ENCODE measurements at regions not wholly inside any gene's neighbourhood (a gene's known extent, or its start where the extent isn't known, plus 50 kb on each side); places are given as distances from the start of the nearest gene placed in this dataset.

DNA sequence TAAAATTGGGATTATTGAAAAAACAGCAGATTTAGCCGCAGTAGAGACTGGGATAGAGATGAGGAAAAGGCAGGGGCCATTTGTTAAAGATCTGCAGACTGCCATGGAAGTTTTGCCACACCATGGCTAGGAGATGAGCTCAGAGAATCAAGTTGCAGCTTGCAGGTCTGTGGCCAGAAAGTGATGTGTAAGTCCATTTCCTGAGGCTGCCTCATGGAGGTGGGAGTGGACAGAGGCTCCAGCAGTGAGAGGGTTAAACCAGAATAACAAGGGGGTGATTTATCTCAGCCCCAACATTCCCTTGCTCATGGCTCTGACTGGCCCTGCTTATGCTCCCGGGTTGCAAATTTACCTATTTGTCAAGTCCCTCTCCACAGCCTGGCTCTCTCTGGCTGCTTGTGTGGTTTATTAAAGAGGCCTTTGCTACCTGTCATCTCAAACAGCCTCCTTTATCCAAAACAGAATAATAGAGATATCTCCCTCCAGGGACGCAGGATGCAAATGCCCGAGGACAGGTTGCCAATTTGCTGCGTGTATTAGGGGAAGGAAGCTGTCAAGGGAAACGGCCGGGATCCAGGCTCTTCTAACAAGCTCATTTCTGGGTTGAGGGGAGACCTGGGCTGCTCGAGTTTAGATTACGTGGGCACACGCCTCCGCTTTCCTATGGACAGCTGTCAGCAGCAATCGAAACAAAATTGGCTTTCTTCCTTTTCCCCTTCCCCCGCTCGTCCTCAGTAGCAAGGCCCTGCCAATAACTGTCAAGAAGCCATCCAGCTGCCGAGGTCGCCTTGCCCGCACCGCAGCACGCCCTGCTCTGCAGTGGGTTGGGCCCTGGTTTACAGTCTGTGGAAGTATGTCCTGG lies 72.8 kb upstream of the PITX1 start:
- H3K79me1 ChIP-seq (ENCODE audit: insufficient read depth, low read depth, low read length, poor library complexity, severe bottlenecking): no peaks in the 10 kb centered on the region
- no peaks in the 10 kb centered on the region for H3K9me3 ChIP-seq (ENCODE audit: control insufficient read depth, low read depth, low read length)
- H3K23ac ChIP-seq (ENCODE audit: insufficient read length, low read depth, low read length): no peak overlapping the region
- no peak overlapping the region for H2AFZ ChIP-seq (ENCODE audit: low read length)
- no peak overlapping the region for H4K8ac ChIP-seq (replicated peaks; ENCODE audit: insufficient read length, low read depth, low read length)
- no peak overlapping the region for H3K56ac ChIP-seq (ENCODE audit: insufficient read length, low read depth, low read length)
- H3K79me2 ChIP-seq (ENCODE audit: insufficient read depth, low read length): no peaks in the 10 kb centered on the region
- DNase-seq: no peak
- no peak overlapping the region for H2BK5ac ChIP-seq (ENCODE audit: insufficient read length, low read length)
- Mint-ChIP-seq H3K27ac (no peak overlapping the region), H3K4me3 (no peak overlapping the region), H3K4me1 (0 out of 4 replicates have a peak, but pooled peaks cover 0 to 2% of the 10 kb centered on the region in 2 experiments), H3K9me3 (peaks cover 0 to 2% of the 10 kb centered on the region in 2 experiments; a peak in 1 of 5 replicates), H3K27me3 (ENCODE audit: low read depth) (peaks cover 32% of the 10 kb centered on the region), H3K36me3 (ENCODE audit: insufficient read depth in 1 of 3, low read depth in 3 of 3) (no peaks in the 10 kb centered on the region; a peak in 1 of 7 replicates)
- TF ChIP-seq, protein P1, sequence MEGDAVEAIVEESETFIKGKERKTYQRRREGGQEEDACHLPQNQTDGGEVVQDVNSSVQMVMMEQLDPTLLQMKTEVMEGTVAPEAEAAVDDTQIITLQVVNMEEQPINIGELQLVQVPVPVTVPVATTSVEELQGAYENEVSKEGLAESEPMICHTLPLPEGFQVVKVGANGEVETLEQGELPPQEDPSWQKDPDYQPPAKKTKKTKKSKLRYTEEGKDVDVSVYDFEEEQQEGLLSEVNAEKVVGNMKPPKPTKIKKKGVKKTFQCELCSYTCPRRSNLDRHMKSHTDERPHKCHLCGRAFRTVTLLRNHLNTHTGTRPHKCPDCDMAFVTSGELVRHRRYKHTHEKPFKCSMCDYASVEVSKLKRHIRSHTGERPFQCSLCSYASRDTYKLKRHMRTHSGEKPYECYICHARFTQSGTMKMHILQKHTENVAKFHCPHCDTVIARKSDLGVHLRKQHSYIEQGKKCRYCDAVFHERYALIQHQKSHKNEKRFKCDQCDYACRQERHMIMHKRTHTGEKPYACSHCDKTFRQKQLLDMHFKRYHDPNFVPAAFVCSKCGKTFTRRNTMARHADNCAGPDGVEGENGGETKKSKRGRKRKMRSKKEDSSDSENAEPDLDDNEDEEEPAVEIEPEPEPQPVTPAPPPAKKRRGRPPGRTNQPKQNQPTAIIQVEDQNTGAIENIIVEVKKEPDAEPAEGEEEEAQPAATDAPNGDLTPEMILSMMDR (conservative IDR thresholded peaks at IDR 0.05): no peak
- no peak overlapping the region for H4K91ac ChIP-seq (ENCODE audit: insufficient read length, low read depth, low read length)
- no peaks in the 10 kb centered on the region for H3K4me1 ChIP-seq (ENCODE audit: insufficient read depth, low read length)
- no peaks in the 10 kb centered on the region for H4K20me1 ChIP-seq (ENCODE audit: control insufficient read depth, insufficient read depth, insufficient read length)
- H3K14ac ChIP-seq (ENCODE audit: insufficient read depth, low read length): no peak overlapping the region
- no peak overlapping the region for H3K9ac ChIP-seq (ENCODE audit: extremely low read depth, insufficient read length, low read length)
- H2BK120ac ChIP-seq (ENCODE audit: low read depth, low read length, poor library complexity, severe bottlenecking): no peak overlapping the region
- no peak overlapping the region for H3K4me2 ChIP-seq (ENCODE audit: insufficient read depth, insufficient read length, low read length)
- no peak overlapping the region for H2AK5ac ChIP-seq (ENCODE audit: insufficient read length, low read length)
- no peak overlapping the region for H2BK12ac ChIP-seq (ENCODE audit: insufficient read length, low read depth, low read length)
- no peaks in the 10 kb centered on the region for H3K23me2 ChIP-seq (ENCODE audit: insufficient read length, low read depth, low read length, poor library complexity, severe bottlenecking)
- H3K18ac ChIP-seq (ENCODE audit: insufficient read length, low read depth, low read length): no peak overlapping the region
- H3K4ac ChIP-seq (ENCODE audit: low read depth, low read length): no peak overlapping the region
- H3T11ph ChIP-seq (ENCODE audit: low read length): no peak overlapping the region
- no peak overlapping the region for H4K5ac ChIP-seq (ENCODE audit: insufficient read length, low read depth, low read length)
- H2BK20ac ChIP-seq (ENCODE audit: low read depth, low read length, poor library complexity, severe bottlenecking): no peak overlapping the region
- H2BK15ac ChIP-seq (ENCODE audit: low read depth, low read length): no peak overlapping the region
- H3K27me3 ChIP-seq (ENCODE audit: insufficient read depth, low read length): no peaks in the 10 kb centered on the region
- no CpG with 5 or more reads among the region's 19 CpGs for WGBS (ENCODE audit: extremely low coverage, insufficient read length, low lambda C conversion rate)
- H3K27ac ChIP-seq (ENCODE audit: insufficient read length, low read depth, low read length): no peak overlapping the region
